HG03457 (cell line): ENCODE measurements at regions not wholly inside any gene's neighbourhood (a gene's known extent, or its start where the extent isn't known, plus 50 kb on each side); places are given as distances from the start of the nearest gene placed in this dataset.

Experiments used
- ATAC-seq: cut with Tn5 transposase; IDR thresholded peaks from one replicate; pipeline ENCODE4 v1.9.1; 2021; ENCODE audit warnings: moderate number of reproducible peaks; ENCODE audit not compliant: unreplicated experiment

DNA sequence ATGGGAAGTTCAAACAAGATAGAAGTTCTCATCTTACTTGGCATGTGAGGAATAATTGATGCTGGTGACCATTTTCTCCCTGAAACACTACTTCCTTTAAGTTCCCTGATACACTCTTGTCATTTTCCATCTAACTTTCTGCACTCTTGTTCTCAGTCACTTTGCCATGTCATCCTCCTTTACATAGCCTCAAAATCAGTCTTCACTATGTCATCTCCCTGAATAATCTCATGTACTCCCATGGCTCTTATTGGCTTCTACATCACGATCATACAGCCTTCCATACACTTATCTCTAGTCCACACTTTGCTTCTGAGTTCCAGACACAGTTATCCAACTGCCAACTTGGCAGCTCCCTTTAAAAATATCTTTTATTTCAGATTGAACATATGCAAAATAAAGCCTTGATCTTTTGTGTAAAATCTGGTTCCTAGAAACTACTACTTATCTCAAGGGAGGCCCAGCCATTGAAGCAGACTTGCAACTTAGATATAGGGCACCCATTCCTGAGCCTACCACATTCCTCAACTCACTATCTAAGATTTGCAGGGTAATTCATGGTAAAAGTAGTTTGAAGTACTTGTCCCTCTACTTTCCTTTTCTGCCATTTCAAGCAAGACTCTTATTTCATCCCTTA, 1070.2 kb upstream of the NXPH2 start:
- ATAC-seq: no peak

DNA sequence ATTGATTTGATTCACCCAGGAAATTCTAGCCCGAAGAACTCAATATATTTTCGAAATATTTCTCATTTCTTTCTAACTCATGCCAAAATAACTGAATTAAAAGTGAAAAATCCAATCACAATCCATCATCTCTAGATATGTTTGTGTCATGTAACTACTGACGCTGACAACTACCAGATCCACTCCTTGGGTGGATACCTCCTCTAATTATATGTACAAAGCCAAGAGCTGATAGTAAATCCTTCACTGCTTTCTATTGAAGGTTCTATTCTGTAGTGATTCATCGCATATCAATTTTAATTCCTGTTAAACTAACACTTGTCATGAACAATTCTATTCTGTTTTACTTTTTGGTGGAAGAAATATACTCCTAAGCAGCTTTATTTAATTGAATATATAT, 1056.6 kb upstream of the NXPH2 start:
- ATAC-seq: no peak

DNA sequence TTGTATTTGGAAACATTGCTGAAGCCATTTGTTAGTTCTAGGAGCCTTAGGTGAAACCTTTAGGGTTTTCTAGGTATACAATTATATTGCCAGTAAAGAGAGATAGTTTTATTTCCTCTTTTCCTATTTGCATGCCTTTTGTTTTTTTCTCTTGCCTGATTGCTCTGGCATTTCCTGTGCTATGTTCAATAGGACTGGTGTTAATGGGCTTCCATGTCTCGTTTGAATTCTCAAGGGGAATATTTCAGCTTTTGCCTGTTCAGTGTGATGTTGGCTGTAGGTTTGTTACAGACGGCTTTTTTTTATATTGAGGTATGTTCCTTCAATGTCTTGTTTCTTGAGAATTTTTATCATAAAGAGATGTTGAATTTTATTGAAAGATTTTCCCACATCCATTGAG, 1054.9 kb upstream of the NXPH2 start:
- ATAC-seq: no peak

DNA sequence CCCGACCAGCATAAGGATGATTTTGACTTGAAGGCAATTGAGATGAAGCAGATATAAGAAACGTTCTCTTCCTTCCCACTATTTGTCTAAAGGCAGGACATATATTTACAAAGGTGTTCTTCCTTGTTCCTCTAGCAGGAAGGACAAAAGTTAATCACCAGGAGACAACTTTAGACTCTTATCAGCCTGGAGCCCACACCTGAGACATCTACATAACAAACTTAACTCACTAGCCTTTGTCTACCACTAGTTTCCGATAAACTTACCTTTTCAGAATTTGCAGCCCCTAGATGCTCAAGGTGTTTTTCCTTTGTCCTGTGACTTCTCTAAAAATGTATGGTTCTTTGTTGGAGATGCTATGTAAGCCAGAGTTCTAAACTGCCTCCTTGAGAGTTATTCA, 1047.8 kb upstream of the NXPH2 start:
- ATAC-seq: no peak

DNA sequence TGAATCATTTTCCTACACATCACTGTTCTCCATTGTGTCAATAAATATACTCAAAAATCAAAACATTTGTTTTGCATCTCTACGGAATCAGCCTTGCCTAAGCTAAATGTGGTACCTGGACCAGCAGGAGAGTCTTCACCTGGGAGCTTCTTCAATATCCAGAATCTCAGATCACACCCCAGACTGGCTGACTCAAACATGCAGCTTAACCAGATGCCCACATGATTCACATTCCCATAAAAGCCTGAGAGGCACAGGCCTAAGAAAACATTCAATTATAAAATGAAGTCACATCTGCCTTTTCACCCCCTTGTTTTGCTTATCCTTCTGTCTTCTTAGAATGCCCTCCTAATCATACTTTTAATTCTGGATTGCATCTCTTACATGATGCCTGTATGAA, 1045.5 kb upstream of the NXPH2 start:
- no peak for ATAC-seq

DNA sequence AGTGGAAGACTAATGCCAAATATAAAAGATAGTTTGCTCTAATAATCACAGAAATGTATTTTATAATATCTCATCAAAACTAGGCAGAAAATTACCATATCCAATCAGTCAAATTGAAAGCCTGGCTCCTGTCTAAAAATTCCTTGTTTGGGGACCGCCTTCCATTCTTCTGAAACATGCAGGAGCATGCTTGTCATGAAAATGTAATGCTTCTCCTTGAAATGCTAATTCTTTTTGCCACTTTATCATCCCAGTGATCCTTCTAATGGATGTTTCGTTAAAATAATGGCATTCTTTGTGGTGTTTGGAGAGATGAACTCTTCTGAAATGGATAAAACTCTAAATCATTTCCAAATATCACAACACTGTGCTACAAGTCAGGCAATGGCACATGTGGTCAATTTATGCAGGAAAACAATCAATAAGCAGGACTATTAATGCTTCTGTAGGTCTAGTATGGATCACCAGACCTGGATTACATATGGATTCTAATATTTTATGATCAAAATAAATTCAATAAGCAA, 1039.1 kb upstream of the NXPH2 start:
- no peak for ATAC-seq

DNA sequence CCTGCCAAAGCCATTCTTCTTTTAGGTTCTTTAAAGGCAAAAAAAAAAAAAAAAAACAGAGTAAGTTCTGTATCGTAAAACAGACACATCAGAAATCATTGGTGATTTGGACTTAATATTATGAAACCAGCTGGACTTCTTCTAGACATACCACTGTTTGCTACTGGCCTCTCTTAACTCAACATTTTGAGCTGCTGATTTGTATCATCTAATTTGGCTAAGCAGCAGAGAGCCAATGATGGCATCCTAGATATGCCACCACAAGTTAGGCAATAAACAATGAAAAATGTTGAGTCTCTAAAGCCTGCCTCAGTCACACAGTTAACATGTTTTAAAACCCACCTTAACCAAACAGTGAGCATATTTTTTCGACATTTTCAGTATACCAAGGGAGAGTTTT, 1034.3 kb upstream of the NXPH2 start:
- ATAC-seq: no peak

DNA sequence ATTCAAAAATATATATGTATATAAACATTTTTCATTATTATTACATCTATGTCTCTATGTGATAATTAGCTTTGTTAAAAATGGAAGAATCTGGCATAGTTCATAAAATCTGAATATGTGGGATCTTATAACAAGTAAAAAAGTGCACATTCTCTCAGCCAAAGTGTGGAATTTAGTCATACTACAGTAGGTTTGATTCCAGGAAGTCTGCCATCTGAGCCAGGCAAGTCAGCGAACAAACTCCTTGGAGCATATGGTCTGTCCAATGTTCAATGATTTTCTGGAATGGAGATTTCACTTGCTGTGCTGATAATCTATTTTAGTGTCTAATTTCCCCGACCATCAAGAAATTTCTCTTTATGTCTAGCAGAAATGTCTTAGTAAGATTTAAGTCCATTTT, 1033.2 kb upstream of the NXPH2 start:
- ATAC-seq: no peak

DNA sequence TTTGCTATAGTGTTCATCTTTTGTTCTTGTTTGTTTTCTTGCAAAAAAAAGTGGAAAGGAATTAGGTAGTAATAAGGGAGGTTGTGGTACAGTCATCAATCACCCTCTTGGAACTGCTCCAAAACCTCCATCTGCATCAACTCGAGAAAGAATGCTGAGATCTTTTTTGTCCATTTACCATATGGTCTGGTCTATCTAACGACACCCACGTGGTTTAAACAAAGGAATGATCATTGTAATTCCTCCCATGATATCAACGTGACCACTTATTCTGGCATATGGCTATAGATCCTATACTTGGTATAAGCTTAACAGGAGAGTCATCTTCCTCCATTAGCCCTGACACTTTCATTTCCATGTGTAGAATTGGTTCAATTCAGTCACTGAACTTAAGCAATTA, 1025.3 kb upstream of the NXPH2 start:
- no peak for ATAC-seq

DNA sequence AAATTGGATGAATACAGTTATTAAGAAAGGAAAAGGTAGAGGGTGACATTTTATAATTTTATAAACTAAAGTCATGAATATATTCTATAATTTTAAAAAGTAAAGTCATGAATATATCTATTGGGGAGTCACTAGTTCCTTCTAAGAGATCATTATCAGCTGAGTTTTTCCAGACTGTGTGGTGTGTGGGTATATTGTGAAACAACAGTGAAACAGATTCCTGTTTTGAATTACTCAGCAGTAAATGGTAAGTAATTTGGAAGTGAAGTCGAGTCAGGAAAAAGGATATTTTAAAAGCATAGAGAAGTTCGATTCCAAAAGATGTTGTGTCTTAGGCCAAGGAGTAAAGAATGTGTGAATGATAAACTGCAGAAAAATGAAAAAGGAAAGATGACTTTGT, 1018.2 kb upstream of the NXPH2 start:
- ATAC-seq: no peak

DNA sequence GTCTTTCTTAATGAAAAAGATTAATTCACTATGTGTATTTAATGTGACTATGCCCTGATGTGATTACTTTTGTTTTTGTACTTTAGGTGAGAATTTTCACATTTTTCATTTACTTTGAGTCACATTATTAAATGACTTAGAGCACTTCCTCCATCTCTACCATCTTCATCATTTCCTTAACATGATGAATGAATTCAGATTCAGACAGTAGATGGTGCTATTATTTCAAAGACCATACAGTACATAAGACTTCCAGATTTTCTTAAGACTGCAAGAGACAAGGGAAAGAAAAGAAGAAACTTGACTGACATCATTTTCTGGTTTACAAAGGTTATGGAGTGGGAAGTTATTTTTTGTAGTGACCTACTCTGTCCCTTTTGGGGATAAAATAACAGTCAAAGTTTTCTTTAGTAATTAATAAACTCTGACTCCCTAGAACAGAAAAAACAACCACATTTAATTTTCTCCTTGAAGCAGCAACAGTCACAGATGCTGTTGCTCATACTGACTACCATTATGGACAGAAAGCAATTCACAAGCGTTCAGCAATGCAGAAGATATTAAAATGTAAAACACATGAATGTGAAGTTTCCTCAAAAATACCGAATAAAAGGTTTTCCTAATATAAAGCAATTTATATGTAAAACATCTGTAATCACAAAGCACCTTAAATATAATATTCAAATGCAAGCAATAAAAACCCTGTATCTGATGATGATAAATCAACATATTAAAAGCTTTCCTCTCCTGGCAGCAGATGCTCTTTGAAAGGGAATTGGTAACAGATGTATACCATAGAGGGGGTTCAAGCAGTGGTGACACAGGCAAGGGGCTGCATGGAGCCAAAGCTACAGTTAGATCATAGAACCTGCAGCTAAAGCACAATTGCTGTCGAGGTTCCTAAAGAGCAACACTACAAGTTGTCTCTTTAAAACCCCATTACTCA, 1010.9 kb upstream of the NXPH2 start:
- ATAC-seq: no peak

DNA sequence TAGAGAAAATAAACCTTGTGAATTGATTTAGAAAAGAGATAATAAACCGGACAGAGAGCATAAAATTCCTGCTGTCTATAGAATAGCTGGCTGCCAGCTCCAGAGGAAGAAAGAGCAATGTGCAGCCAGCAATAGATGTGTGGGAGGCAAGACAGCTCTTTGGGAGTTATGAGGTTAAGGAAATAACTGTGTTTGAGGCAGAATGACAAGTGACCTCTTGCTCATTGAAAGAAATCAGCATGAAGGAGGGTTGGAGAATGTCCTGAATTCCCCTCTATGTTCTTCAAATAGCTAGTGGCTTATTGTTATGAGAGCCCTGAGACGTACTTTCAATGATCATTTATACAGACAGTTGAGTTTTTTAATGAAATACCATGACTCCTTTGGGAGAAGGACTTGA, 1009.9 kb upstream of the NXPH2 start:
- no peak for ATAC-seq

DNA sequence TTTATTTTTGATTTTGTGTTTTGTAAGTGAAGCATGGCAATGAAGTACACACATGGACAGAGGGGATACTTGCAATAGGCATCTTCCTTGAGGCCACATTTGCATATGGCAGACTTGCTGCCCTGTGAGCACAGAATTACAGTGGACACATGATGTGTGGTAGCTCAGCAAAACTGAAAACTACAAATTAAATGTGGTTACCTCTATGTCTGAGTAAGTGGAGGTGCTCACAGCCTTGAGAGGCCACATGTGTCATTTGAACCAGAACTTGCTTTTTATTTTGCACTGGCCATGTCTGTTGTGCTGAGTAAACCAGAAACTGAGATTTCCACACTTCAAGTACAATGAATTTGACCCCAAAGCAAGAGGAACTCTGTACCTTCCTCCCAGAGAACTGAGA, 998.5 kb upstream of the NXPH2 start:
- no peak for ATAC-seq

DNA sequence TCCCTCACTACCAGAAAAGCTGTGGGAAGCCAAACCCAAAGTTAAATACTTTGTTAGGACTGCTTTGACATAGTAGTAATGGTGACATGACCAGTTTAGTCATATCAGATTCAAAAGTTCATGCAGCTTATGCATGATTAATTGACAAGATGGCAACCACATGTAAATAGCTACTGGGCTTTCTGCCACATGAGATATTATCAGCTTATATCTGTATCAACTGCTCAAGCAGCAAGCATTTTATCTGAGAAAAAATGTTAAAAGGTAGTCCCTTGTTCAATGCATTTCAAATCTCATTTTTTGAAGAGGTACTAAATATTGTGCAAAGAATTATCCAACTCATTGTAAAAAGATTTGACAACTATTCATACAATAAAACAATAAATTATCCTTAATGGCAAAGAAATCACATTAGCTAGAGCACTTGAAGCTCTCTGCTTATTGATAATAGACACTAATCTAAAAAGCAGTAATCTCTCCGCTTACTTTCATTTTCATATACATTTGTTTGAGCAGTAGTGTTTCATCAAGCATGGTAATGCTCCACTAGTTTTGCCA, 993.6 kb upstream of the NXPH2 start:
- no peak for ATAC-seq

DNA sequence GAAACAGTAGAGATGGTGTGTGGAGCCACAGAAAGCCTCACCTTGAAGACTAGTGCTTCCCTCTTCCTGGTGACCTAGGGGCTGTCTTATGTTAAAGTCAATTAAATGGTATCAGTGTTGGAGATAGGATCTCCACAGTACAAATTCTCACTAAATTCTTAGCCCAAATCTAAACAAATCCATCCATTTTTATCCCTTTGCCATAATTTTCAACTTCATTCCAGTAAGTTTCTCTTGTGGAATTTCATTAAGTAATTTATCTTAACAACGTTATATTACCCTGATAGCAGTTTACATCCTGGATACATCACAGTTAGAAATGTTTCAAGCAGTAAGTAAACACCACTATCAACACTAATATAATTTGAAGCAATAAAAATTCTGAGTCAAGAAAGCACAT, 989.4 kb upstream of the NXPH2 start:
- ATAC-seq: no peak

DNA sequence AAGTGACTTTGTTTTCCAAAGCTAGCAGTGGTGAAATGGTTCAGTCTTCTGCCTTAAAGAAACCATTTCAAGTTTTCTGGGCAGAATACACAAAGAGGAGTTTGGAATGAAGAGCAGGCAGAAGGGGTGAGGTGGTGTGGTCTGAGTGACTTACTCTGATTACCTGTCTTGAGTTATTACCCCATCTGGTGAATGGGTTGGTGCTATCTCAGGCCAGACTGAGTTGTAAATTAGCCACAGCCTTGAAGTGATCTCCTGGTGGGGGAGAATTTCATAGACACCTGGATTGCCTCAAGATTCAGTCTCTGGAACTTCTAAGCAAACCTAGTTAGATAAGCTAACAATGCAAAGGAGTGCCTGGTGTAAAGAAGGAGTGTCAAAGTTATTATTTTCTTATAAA, 983.5 kb upstream of the NXPH2 start:
- no peak for ATAC-seq

DNA sequence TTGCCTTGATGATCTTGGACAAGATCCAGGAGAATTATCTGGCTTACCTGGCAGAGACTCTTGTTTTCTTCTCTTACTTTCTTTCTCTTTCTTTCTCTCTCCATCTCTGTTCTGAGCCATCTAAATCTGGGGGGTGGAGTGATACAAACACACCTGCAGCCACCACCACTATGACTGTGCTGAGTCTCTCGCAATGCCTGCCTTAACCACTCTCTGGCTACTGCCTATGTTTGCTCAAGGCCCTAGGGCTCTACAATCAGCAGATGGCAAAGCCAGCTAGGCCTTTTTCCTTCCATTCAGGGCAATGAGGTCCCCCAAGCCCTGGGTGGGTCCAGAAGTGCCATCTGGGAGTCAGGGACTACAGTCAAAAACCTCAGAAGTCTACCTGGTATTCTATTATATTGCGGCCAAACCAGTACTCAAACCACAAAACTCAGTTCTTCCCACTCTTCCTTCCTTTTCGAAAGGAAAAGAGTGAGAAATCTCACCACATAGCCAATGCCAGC, 978.9 kb upstream of the NXPH2 start:
- ATAC-seq: no peak

DNA sequence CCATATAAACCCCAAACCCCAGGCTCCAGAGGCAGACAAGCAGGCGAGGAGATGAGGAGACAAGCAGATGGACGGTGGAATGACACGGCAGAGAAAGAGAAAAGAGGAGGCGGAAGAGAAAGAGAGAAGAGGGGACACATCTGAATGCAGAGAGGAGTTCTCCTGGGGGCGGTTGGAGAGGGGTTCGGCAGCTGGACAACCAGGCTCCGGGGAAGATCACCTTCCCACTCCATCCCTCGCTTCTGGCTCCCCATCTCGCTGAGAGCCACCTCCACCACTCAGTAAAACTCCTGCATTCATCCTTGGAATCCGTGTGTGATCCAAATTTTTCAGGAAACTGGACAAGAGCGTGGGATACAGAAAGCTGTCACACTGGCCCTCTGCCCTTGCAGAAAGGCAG, 966.7 kb upstream of the NXPH2 start:
- ATAC-seq: no peak

DNA sequence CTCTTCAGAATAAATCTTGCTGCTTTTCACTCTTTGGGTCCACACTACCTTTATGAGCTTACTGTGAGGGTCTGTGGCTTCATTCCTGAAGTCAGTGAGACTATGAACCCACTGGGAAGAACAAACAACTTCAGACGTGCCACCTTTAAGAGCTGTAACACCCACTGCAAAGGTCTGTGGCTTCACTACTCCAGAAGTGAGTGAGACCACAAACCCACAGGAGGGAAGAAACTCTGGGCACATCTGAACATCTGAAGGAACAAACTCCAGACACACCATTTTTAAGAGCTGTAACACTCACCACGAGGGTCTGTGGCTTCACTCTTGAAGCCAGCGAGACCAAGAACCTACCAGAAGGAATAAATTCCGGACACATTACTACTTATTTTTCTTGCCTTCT, 964.1 kb upstream of the NXPH2 start:
- ATAC-seq: no peak

DNA sequence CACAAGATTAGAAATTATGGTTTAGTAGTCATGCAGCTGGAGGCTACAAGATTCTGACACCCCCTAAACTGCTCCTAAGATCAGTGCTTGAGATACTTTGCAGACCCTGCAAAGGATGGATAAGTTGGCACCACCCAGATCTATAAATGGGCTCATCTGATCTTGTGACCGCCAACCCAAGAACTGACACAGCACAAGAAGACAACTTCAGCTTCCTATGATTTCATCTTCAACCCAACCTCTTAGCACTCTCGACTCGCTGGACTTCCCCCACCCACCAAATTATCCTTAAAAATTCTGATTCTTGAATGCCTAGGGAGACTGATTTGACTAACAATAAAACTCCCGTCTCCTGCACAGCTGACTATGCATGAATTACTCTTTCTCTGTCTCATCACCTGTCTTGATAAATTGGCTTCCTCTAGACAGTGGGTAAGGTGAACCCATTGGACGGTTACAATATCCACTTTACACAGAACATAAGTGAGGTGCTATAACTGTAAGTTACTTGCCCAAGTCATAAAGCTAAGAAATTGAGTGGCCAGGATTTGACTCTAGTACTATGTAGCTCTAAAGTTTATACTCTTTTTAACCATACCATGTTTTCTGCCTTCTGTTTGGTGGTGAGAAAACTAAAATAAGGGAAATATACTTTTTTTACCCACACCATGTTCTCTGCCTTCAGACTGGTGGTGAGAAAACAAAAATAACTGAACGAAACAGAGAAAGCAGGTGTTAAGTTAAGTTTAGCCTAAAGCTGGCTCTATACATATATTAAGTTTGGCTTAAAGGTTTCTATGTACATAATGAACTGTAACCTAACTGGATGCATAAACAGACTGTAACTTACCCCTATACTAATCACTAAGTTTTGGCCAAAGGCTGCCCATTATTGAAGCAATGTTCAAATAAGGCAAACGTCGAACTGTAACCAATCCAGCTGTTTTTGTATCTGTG, 962.3 kb upstream of the NXPH2 start:
- ATAC-seq: no peak

DNA sequence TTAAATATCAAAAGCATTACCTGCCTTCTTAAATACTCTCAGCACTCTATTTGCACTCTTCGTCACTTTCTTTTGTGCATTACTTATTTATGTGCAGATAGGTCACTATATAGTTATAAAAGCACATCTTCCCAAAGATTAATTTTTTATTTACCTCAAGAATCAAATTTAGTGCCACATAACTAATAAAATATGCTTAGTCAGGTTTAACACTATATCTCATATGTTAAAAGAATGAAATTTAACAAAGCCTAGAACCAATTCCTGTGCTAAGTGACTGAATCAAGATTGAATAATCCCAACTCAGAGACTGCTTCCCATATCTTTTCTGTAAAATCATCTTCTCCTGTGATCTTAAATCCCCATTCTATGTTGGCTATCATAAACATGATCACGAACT, 957.5 kb upstream of the NXPH2 start:
- no peak for ATAC-seq
